Memory B cell (primary cell): ENCODE measurements at regions not wholly inside any gene's neighbourhood (a gene's known extent, or its start where the extent isn't known, plus 50 kb on each side); places are given as distances from the start of the nearest gene placed in this dataset.

Experiments used
- ATAC-seq: fragments of 150-1000 bp; cut with Tn5 transposase; 2 replicates; pipeline ENCODE4 v1.10.0; 2021; ENCODE audit warnings: low read depth, mild to moderate bottlenecking, moderate library complexity
- DNase-seq, 2 donors: peaks; one replicate each; pipeline ENCODE4 v3.0.0; 2022; ENCODE audit warnings: low spot score in 2 of 2
- H3K27ac Mint-ChIP-seq: one replicate; pipeline ENCODE4 v1.8.0; 2022; ENCODE audit warnings: mild to moderate bottlenecking, moderate library complexity, mixed read lengths
- H3K27me3 Mint-ChIP-seq: one replicate; pipeline ENCODE4 v1.8.0; 2022; ENCODE audit warnings: mixed read lengths
- H3K36me3 Mint-ChIP-seq: one replicate; pipeline ENCODE4 v1.8.0; 2022; ENCODE audit warnings: mild to moderate bottlenecking, mixed read lengths
- H3K4me1 Mint-ChIP-seq: one replicate; pipeline ENCODE4 v1.8.0; 2022; ENCODE audit warnings: mixed read lengths
- H3K4me3 Mint-ChIP-seq: one replicate; pipeline ENCODE4 v1.8.0; 2022; ENCODE audit warnings: mild to moderate bottlenecking, moderate library complexity, mixed read lengths
- H3K9me3 Mint-ChIP-seq: one replicate; pipeline ENCODE4 v1.8.0; 2022; ENCODE audit warnings: mixed read lengths

- DNase-seq, result no peak
- Mint-ChIP-seq H3K9me3 (peaks cover 5% of the 10 kb centered on the region), H3K4me1 (no peaks in the 10 kb centered on the region), H3K4me3 (no peak overlapping the region), H3K27me3 (no peaks in the 10 kb centered on the region), H3K27ac (no peak overlapping the region), H3K36me3 (peaks cover 2% of the 10 kb centered on the region)
- ATAC-seq, result no peak
These were observed 119.7 kb upstream of the PRDM1 start for GRCh38 chr6:105966481-105966880.

- ATAC-seq, result no peak
- Mint-ChIP-seq H3K27ac (no peak overlapping the region), H3K9me3 (peaks cover 5% of the 10 kb centered on the region), H3K27me3 (no peaks in the 10 kb centered on the region), H3K36me3 (peaks cover 2% of the 10 kb centered on the region), H3K4me3 (no peak overlapping the region), H3K4me1 (no peaks in the 10 kb centered on the region)
- no peak for DNase-seq
These were observed 121.0 kb upstream of the PRDM1 start for GRCh38 chr6:105964979-105965760.

- H3K36me3 Mint-ChIP-seq, result no peaks in the 10 kb centered on the region
- H3K9me3 Mint-ChIP-seq, result no peaks in the 10 kb centered on the region
- DNase-seq (no peak), ATAC-seq (no peak)
- no peak overlapping the region for H3K27ac Mint-ChIP-seq
- peaks cover 5% of the 10 kb centered on the region for H3K27me3 Mint-ChIP-seq
- no peaks in the 10 kb centered on the region for H3K4me1 Mint-ChIP-seq
- H3K4me3 Mint-ChIP-seq, result no peak overlapping the region
These were observed 132.0 kb upstream of the PRDM1 start for GRCh38 chr6:105954148-105954547.

- Mint-ChIP-seq H3K27me3 (peaks cover 5% of the 10 kb centered on the region), H3K9me3 (no peaks in the 10 kb centered on the region), H3K36me3 (no peaks in the 10 kb centered on the region), H3K4me1 (no peaks in the 10 kb centered on the region), H3K27ac (no peak overlapping the region), H3K4me3 (no peak overlapping the region)
- DNase-seq (no peak), ATAC-seq (no peak)
These were observed 133.1 kb upstream of the PRDM1 start for GRCh38 chr6:105952772-105953690.

- Mint-ChIP-seq H3K4me3 (no peak overlapping the region), H3K9me3 (no peaks in the 10 kb centered on the region), H3K4me1 (no peaks in the 10 kb centered on the region), H3K36me3 (no peaks in the 10 kb centered on the region), H3K27ac (no peak overlapping the region), H3K27me3 (peaks cover 5% of the 10 kb centered on the region)
- ATAC-seq, result no peak
- no peak for DNase-seq
These were observed 133.8 kb upstream of the PRDM1 start for GRCh38 chr6:105952326-105952725.

GRCh38 chr6:105951322-105951721, 134.8 kb upstream of the PRDM1 start:
- no peak overlapping the region for H3K4me3 Mint-ChIP-seq
- H3K27me3 Mint-ChIP-seq, result peaks cover 5% of the 10 kb centered on the region

GRCh38 chr6:105949869-105950268, 136.3 kb upstream of the PRDM1 start:
- DNase-seq, result no peak
- no peak for ATAC-seq
- Mint-ChIP-seq H3K4me3 (no peak overlapping the region), H3K4me1 (no peaks in the 10 kb centered on the region), H3K27ac (no peak overlapping the region), H3K9me3 (no peaks in the 10 kb centered on the region), H3K27me3 (peaks cover 12% of the 10 kb centered on the region), H3K36me3 (no peaks in the 10 kb centered on the region)

More at GRCh38 chr6:105951322-105951721, 134.8 kb upstream of the PRDM1 start:
- DNase-seq (no peak), ATAC-seq (no peak)
- no peaks in the 10 kb centered on the region for H3K9me3 Mint-ChIP-seq
- H3K36me3 Mint-ChIP-seq, result no peaks in the 10 kb centered on the region
- no peak overlapping the region for H3K27ac Mint-ChIP-seq
- H3K4me1 Mint-ChIP-seq, result no peaks in the 10 kb centered on the region

GRCh38 chr6:105943514-105943913, 142.6 kb upstream of the PRDM1 start:
- DNase-seq (no peak), ATAC-seq (no peak)
- no peaks in the 10 kb centered on the region for H3K36me3 Mint-ChIP-seq
- peaks cover 11% of the 10 kb centered on the region for H3K27me3 Mint-ChIP-seq
- H3K9me3 Mint-ChIP-seq, result no peaks in the 10 kb centered on the region
- no peak overlapping the region for H3K4me3 Mint-ChIP-seq
- H3K4me1 Mint-ChIP-seq, result no peaks in the 10 kb centered on the region
- H3K27ac Mint-ChIP-seq, result no peak overlapping the region

GRCh38 chr6:105941621-105942412, 144.3 kb upstream of the PRDM1 start:
- H3K4me1 Mint-ChIP-seq, result no peaks in the 10 kb centered on the region
- H3K36me3 Mint-ChIP-seq, result no peaks in the 10 kb centered on the region
- H3K4me3 Mint-ChIP-seq, result no peak overlapping the region

GRCh38 chr6:105940990-105941389, 145.1 kb upstream of the PRDM1 start:
- DNase-seq, result no peak
- Mint-ChIP-seq H3K4me3 (no peak overlapping the region), H3K36me3 (no peaks in the 10 kb centered on the region), H3K27me3 (peaks cover 10% of the 10 kb centered on the region), H3K9me3 (no peaks in the 10 kb centered on the region), H3K27ac (no peak overlapping the region), H3K4me1 (no peaks in the 10 kb centered on the region)
- ATAC-seq, result no peak

More at GRCh38 chr6:105941621-105942412, 144.3 kb upstream of the PRDM1 start:
- ATAC-seq (no peak), DNase-seq (no peak)
- Mint-ChIP-seq H3K27me3 (peaks cover 14% of the 10 kb centered on the region), H3K9me3 (no peaks in the 10 kb centered on the region), H3K27ac (no peak overlapping the region)

GRCh38 chr6:105936972-105937371, 149.2 kb upstream of the PRDM1 start:
- DNase-seq, result no peak
- Mint-ChIP-seq H3K4me1 (no peaks in the 10 kb centered on the region), H3K4me3 (no peak overlapping the region), H3K36me3 (no peaks in the 10 kb centered on the region), H3K9me3 (no peaks in the 10 kb centered on the region), H3K27ac (no peak overlapping the region), H3K27me3 (peaks cover 4% of the 10 kb centered on the region)
- ATAC-seq, result no peak

GRCh38 chr6:105935416-105935815, 150.7 kb upstream of the PRDM1 start:
- Mint-ChIP-seq H3K27ac (no peak overlapping the region), H3K4me1 (no peaks in the 10 kb centered on the region), H3K4me3 (no peak overlapping the region), H3K36me3 (no peaks in the 10 kb centered on the region), H3K9me3 (no peaks in the 10 kb centered on the region), H3K27me3 (peaks cover 4% of the 10 kb centered on the region)
- ATAC-seq (no peak), DNase-seq (no peak)

GRCh38 chr6:105934708-105935107, 151.4 kb upstream of the PRDM1 start:
- Mint-ChIP-seq H3K9me3 (no peaks in the 10 kb centered on the region), H3K27ac (no peak overlapping the region), H3K4me1 (no peaks in the 10 kb centered on the region), H3K4me3 (no peak overlapping the region), H3K27me3 (peaks cover 4% of the 10 kb centered on the region), H3K36me3 (no peaks in the 10 kb centered on the region)
- ATAC-seq, result no peak
- no peak for DNase-seq

- no peak overlapping the region for H3K27ac Mint-ChIP-seq
- no peaks in the 10 kb centered on the region for H3K9me3 Mint-ChIP-seq
- H3K4me3 Mint-ChIP-seq, result no peak overlapping the region
- H3K4me1 Mint-ChIP-seq, result no peaks in the 10 kb centered on the region
- no peaks in the 10 kb centered on the region for H3K36me3 Mint-ChIP-seq
- ATAC-seq (no peak), DNase-seq (no peak)
- H3K27me3 Mint-ChIP-seq, result no peaks in the 10 kb centered on the region
These were observed 153.7 kb upstream of the PRDM1 start for GRCh38 chr6:105932440-105932839.
